GM21390 (cell line): ENCODE measurements at regions not wholly inside any gene's neighbourhood (a gene's known extent, or its start where the extent isn't known, plus 50 kb on each side); places are given as distances from the start of the nearest gene placed in this dataset.
A peak's percentile ranks its signal among the peaks of the same experiment; 100 is the strongest.
"Not testable (repeated sequence)": the region's sequence is repeated elsewhere in the genome, so short reads cannot be mapped to it uniquely, and the experiment has no call there.

Source experiments
- ATAC-seq: cut with Tn5 transposase; IDR thresholded peaks from one replicate; pipeline ENCODE4 v1.9.1; 2021; ENCODE audit not compliant: unreplicated experiment

DNA sequence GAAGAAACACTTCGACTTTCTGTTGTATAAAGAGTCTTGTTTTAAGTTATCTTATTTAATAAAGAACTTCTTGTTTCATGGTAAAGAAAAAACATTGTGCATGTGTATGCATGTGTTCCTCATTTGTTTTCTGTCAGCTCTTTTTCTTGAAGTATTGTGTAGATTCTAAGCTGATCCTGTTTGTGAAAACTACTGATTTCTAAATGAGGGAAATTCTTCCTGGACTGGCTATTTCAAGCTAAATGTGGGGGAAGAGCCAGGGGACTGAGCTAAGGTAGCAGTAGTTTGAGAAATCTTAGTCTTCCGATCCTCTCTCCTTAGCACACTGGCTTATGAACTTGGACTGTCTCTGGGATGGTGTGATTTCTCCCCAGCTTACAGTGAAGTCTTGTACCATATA, 56.4 kb upstream of the RBMS1 start:
- ATAC-seq = no peak

DNA sequence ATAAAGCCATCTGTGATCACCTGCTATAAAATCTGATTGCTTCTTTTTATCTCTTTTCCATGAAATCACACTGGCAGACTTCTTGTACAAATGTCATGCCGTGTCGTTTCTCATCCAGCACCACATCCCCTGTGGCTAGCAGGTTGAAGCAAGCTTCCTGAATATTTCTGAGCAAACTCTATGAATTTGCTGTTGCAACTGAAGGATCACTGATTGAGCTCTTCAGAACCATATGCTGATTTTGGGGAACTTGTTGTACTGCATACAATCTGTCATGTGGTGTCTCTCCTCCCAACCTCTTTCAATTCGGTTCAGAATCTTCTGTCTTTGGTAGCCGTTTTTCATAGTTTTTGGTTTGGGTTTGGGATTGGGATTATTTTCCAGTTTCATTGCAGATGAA, 57.7 kb upstream of the RBMS1 start:
- no peak for ATAC-seq

DNA sequence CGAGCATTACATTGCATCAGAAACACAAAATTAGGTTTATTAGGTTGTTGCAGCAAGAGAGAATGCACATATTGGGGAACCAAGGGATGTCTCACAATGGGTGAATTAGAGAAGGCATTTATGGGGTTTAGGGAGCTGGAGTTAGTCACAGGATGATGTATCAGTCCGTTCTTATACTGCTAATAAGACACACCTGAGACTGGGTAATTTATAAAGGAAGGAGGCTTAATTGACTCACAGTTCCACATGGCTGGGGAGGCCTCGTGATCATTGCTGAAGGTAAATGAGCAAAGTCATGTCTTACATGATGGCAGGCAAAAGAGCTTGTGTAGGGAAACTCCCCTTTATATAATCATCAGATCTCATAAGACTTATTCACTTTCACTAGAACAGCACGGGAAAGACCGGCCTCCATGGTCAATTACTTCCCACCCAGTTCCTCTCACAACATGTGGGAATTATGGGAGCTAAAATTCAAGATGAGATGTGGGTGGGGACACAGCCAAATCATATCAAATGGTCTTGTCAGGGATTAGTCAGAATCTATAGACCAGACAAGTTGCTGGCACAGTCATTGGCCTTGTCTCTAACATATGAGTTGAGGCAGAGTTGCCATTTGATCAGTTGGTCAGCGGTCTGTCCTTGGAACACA, 61.9 kb upstream of the RBMS1 start:
- ATAC-seq = no peak

DNA sequence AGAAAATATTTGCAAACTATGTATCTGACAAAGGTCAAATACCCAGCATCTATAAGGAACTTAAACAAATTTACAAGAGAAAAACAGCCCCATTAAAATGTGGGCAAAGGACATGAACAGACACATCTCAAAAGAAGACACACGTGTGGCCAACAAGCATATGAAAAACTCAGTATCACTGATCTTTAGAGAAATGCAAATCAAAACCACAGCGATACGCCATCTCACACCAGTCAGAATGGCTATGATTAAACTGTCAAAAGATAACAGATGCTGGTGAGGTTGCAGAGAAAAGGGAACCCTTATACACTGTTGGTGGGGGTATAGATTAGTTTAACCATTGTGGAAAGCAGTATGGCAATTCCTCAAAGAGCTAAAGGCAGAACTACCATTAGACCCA, 64.3 kb upstream of the RBMS1 start:
- ATAC-seq = no peak

DNA sequence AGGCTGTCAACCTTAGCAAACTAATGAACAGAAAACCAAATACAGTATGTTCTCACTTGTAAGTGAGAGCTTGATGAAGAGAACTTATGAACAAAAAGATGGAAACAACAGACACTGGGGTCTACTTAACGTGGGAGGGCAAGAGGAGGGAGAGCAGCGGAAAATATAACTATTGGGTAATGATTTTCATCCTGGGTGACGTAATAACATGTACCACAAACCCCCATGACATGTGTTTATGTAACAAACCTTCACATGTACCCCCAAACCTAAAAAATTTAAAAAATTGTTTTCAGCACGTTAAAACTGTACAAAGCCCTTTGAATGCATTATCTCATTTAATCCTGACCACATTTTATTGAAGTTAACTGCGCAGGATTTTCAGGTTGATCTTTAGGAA, 64.9 kb upstream of the RBMS1 start:
- no peak for ATAC-seq

DNA sequence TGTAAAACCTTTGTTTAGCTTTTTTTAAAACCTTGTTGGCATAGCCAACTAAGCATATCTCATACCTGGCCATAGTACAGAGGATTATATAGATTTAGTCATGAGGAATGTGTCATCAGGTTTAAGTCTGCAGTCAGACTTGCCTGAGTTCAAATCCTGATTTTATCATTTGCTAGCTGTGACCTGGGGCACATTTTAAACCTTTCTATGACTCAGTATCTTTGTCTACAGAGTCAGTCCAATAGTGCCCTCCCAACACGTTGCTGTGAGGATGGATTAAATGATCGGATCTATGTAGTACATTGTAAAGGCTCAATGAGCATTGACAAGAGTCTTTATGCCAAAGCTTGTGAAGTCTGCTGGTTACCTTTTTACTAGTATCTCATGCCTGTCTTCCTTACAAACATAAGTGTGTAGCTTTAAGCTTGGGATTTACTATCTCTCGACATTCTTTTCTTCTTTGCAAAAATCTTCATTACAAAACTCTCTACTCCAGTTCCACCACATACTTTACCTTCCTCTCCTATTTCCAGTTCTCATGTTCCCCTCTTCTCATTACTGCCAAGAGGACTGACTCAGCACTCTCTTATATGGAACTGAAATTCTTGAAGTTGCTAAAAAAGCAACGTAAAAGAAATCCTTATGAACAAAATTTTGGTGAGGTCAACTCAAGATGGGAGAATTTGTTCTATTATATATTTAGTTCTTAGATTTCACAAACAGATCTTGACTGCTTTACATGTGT, 68.1 kb upstream of the RBMS1 start:
- ATAC-seq = no peak

DNA sequence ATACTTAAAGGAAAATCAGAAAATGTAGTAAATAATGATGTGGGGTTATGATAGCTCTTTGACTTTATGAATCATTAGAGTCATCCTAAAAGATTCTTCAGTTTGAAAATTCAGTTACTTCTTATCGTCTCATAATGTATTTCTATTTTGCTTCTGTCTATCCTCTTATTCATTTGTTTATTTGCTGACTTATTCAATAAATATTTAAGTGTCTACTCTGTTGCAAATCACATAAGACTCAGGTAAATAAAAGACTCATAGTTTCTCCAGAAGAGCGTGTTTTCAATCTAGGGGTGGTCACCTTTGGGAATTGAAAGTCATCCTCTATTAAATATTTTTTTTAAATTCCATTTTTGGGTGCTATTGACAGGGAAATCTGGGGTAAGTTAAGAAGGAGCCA, 69.1 kb upstream of the RBMS1 start:
- ATAC-seq = no peak

DNA sequence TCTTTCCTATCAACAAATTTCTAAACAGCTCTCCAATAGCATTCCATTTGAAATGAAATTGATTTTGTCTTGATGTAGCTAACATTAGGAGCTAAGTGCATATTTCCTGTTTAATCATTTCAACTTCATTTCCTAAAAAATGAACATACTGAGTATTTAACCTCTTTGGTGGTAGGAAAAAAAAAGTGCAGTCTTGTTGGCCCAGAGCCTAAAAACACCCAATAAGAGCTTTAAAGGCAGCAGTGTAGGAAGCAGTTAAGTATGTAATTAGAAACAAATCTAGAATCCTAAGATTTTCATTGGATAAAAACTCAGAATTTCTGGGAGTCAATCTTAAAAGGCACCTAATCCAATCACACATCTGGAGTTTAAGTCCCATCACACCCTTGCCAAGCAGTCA, 71.0 kb upstream of the RBMS1 start:
- no peak for ATAC-seq

DNA sequence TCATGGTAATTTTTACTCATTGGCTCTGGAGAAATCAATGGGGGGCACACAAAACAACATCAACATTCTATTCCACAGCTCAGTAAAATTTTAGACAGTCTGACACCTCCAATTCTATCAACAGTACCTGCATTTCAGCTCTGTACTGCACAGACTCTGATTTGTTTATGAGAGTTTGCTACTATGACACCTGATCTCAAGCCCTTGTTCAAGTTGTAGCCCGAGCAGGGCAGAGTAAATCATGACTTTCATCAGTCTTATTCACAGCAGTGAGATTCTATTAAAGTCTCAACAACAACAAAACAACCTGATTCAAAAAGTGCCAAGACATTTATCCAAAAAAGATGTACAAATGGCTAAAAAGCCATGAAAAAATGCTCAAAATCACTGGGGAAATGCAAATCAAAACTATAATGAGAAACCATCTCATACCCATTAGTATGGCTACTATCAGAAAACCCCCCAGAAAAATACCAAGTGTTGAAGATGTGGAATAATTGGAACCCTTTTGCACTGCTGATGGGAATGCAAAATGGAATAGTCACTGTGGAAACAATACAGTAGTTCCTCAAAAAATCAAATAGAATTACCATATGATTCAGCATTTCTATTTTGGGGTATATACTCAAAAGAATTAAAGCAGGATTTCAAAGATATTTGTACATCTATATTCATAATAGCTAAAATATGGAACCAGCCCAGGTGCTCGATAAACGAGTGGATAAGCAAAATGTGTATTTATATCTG, 71.7 kb upstream of the RBMS1 start:
- no peak for ATAC-seq

DNA sequence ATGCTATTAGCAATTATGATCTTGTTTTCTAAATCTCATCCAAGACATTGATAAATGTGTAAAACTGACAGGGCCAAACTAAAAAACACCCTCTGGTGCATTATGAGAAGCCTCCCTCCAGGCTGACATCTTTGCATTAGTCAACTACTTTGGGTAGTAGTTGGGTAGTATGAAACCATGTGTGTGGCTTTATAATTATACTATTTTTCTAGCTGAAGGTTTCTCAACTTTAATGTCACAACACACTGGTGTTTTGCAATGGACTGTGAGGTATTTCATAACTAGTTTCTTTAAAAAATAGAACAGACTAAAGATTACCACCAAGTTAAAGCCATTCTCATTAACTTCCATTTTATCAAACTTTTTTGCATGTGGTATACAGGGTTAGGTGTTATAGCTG, 73.1 kb upstream of the RBMS1 start:
- ATAC-seq = no peak

DNA sequence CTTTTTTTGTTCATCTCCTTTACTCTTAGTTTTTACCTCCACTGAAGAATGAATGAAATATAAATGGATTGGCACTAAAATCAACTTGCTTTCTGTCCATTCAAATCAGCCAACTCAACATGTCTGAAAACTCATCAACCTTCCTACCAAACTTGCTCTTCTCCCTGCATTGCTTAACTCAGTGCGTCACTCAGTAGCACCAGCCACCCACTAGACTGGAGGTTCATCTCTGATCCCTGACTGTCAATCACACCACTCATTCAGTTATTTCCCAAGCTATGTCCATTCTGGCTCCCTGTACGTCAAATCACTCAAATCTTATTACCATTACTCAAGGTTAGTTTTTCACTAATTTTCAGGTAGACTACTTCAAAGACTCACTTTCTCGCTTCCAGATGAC, 75.2 kb upstream of the RBMS1 start:
- no peak for ATAC-seq

DNA sequence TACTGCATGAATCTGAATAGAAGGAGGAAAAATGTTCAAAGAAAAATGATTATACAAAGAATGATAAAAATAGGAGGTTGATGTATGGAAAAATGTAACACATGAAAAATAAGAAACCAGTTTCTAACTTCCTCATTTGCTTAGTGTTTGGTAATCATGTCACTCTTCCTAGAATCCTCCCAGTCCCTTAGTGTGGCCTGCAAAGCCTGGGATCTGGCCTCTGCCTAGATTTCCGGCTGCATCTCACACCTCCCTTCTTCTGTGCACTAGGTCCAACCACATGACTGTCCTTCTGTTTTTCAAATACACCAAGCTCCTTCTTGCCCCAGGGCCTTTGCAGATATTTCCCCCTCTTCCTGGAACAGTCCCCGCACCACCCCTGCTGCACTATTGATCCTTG, 76.8 kb upstream of the RBMS1 start:
- ATAC-seq = no peak

DNA sequence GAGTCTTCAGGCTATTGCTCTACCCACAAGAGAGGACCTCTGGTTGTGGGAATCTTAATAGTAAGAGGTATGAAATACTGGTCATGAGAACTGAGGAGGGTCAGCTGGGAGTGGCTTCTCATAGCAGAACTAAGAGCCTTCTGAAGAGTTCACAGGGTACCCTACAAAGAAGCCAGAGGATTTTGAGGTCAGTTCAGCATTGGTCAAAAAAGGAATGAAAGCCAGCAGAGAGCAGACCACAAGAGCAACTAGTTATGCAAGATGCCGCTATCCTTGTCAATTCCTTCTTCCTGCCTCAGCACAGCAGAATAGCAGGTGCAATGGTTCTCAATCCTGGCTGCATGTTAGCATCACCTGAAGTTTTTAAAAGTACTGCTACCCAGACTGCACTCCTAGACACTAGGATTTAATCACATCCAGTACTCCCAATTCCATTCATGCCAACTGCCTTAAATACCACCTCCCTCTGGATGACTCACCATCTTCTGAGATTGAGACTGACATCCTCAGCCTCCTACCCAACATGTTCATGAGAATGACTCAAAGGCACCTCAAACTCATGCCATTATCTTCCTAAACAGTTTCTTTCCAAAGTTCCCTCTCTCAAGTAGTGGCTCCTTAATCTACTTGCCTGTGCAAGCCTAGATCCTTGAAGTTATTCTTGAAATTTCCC, 81.0 kb upstream of the RBMS1 start:
- no peak for ATAC-seq

DNA sequence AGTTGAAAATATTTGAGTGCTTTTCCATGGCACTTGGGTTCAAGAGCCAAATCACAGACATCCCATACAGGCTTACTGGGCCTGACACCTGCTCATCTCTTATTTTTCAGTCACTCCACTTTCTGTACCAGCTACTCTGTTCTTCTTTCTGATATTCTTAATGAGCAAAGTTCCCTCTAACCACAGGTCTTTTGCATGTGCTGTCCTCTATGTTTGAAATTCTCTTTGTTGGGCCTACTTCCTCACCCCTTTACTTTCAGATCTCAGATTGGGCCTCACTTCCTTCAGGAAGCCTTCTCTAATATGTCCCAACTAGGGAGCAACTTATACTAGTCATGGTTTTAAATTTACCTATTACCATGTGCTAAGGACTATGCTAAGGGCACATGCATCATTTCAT, 81.8 kb upstream of the RBMS1 start:
- ATAC-seq = peak; percentile 48

DNA sequence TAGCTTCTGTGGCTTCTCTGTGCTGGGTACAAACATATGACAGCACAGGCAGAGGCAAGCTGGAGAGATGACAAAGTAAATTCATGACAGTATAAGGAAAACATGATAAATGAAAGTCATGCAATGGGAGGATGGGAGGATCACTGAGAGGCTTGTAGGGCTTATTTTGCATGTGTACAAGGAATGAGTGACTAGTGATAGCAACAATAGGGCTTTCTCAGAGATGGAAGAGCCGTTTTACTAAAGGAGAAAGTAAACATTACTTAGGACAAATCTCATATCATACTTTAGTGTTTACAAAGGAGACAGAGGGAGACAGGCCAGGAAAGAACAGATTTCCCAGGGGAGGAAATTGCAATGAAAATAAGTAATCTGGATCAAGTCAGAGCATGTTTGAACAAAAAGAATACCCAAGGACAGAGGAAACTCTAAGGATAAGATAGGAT, 82.5 kb upstream of the RBMS1 start:
- no peak for ATAC-seq

DNA sequence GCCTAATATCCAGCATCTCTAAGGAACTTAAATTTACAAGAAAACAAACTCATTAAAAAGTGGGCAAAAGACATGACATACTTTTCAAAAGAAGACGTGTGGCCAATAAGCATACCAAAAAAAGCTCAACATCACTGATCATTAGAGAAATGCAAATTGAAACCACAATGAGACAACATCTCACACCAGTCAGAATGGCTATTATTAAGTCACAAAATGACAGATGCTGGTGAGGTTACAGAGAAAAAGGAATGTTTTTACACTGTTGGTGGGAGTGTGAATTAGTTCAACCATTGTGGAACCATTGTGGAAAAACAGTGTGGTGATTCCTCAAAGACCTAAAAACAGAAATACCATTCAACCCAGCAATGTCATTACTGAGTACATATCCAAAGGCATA, 83.5 kb upstream of the RBMS1 start:
- ATAC-seq = not testable (repeated sequence)

DNA sequence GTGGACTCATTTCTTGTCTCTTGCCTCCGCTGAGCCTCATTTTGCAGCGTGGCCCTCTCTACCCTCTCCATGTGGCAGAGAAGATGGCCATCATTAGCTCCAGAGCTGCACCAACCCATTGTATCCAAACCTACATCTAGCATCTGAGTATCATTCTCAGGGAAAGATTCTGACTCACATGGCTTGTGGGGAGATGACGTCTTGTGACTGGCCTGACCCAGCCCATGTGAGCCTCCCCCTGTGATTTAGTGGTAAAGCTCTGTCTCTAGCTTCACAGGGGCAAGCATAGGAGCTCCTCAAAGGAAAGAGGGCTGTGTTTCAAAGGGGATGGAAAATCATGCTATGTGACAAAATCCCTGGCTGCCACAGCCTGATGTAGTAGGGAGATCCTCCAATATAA, 87.4 kb upstream of the RBMS1 start:
- ATAC-seq = no peak

DNA sequence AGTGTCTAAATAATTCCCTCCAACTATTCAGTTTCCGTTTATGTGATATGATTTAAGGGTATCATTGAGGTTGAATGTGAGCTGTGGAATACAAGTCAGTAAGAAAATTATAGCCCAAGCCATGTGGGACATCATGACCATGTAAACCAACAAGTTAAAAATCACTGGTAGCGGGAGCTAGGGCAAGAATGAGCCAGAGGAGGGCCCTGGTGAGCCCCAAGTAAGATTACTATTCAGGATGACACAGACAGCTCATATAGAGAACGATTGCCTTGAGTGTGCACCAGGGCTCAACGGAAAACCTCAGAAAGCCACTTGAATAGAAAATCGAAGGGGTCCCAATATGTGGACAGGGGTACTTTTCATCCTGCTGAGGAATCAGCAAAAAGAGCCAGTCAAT, 87.8 kb upstream of the RBMS1 start:
- no peak for ATAC-seq

DNA sequence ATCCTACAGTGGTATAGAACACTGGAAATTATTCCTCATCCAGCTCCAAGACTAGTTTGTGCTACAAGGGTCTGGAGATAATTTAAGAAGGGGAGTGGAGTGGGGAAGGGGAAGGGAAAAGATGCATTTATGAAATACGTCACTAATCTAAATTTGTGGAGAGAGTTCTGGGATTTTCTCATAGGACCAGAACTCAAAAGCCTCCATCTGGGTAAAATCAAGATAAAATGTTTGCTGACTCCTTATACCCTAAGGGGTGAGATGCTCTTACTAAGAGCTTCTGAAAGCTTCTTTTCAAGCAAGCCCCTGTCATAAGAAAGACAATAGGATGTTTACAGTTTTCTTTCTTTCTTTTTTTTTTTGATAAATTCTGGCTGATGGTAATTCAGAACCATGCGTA, 88.5 kb upstream of the RBMS1 start:
- no peak for ATAC-seq

DNA sequence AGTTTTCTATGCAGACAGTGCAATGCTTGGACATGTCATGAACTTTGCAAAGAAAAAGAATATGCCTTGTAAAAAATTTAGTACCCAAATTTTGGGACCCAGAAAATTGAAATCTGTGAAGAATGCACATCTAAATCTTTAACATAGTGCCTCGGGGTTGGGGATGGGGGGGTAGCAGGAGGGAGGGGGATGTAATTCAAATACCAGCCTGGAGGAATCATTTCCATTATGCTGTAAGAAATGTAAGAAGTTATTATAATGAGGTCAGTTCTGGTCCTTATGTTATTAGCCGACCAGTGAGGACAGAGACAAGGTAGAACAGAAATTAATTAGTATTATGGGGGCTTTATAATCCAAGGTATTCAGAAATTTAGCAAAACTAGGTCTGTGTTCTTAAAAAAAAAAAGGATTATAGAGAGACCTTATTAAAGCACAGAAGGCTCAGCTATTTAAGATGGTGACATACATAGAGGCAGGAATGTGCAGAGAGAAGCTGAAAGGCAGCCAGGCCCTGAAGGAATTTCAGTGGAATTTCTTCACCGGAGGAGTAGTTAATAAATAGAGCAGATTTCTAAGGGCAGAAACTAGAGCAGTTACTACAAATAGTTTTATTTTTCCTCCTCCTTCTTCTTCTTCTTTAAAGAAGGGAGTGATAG, 89.0 kb upstream of the RBMS1 start:
- no peak for ATAC-seq

DNA sequence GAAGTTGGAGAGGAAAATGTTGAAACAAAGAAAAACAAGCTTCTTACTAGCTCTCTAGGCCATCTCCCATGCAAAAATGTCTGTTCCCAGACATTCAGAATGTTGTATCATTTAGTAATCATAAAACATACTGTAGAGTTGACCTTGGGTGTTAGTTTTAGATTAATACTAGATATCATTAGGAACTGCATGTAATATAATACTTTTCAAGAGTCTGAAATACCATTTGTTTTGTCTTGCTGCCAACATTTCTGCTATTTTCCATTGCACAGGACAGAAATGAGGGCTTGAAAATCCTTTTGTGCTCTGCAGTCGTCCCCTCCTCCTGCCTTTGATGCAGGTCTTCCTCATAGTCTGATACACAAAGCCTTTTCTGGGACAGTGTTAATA, 89.5 kb upstream of the RBMS1 start:
- no peak for ATAC-seq
